ENCODE measurements at regions not wholly inside any gene's neighbourhood (a gene's known extent, or its start where the extent isn't known, plus 50 kb on each side); places are given as distances from the start of the nearest gene placed in this dataset.

DNA sequence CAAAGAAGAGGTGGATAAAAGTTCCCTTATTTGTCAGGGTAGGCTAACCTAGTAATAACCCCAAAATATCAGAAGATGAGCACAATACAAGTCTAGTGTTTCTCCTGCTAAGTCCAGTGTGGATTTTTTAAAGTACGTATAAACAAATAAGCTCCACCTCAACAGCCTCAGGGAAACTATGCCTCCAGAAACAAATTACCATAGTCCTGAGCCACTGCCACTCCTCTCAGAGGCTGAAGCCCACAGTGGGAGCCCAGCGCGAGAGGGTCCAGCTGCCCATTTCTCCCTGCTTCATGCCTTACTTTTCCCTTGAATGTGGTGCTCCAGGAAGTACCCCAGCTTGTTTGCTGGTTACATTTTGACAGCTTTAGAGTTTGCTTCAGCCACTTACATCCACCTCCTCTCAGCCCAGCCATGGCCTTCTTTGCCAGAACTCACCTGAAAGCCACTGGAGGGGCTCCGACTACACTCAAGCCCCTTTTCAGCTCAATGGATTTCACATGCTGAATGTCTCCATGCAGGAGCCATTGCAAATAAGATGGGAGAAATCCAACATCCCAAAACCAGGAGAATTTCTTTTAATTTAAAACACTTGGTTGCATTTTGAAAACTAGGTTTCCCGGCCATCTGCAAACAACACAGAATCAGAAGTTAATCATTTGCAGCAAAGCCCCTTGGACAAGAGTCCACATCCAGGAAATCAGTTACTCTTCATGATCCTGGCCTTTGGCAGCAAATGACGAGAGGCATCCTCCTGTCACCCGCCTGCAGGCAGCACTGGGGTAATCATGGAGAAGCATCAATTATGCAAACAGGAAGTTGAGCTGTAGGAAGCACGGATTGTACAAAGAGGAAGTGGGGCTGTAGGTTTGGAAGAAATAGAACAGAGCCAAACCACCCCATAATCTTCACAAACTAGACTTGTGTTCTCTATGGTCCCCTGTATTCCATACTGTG is 138.1 kb downstream of the HERPUD2 start:
- no peak overlapping the region for H3K4me3 ChIP-seq (ENCODE audit: low read depth, low read length)
- TF ChIP-seq, protein P1, sequence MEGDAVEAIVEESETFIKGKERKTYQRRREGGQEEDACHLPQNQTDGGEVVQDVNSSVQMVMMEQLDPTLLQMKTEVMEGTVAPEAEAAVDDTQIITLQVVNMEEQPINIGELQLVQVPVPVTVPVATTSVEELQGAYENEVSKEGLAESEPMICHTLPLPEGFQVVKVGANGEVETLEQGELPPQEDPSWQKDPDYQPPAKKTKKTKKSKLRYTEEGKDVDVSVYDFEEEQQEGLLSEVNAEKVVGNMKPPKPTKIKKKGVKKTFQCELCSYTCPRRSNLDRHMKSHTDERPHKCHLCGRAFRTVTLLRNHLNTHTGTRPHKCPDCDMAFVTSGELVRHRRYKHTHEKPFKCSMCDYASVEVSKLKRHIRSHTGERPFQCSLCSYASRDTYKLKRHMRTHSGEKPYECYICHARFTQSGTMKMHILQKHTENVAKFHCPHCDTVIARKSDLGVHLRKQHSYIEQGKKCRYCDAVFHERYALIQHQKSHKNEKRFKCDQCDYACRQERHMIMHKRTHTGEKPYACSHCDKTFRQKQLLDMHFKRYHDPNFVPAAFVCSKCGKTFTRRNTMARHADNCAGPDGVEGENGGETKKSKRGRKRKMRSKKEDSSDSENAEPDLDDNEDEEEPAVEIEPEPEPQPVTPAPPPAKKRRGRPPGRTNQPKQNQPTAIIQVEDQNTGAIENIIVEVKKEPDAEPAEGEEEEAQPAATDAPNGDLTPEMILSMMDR (IDR thresholded peaks at IDR 0.05; ENCODE audit: insufficient read depth, low read length) = no peak
- DNase-seq (ENCODE audit: low read depth) = no peak

DNA sequence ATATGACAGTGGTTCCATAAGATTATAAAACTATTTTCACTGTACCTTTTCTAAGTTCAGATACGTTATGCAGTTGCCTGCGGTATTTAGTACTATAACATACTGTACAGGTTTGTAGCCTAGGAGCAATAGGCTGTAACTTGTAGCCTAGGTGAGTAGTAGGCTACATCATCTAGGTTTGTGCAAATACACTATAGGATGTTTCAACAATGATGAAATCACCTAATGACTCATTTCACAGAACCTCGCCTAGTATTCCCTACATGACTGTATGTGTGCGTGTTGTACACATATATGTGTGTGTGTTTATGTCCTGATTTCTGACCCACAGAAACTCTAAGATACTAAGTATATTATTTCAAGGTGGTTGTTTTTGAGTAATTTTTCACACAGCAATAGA is 139.0 kb downstream of the HERPUD2 start:
- no peak overlapping the region for H3K4me3 ChIP-seq (ENCODE audit: low read depth, low read length)
- no peak for DNase-seq (ENCODE audit: low read depth)
- TF ChIP-seq, protein P1 (IDR thresholded peaks at IDR 0.05; ENCODE audit: insufficient read depth, low read length) = no peak

DNA sequence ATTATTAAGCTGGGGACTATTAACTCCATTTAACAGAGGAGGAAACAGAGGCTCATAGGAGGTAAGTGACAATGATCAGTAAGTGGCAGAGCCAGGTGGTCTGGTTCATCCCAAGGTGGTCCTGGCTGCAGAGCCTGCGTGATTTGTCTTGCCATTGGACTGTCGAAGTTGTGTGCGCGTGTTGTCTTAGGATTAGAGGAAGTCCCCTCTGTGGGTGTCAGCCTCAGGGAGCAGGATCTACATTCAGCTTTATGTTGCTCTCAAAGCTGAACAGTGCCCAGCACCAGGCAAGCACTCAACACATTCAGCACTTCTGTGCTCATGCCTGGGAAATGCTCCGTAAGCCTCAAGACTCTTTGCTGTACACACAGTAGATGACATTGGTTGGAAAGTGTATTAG is 139.5 kb downstream of the HERPUD2 start:
- TF ChIP-seq, protein P1 (IDR thresholded peaks at IDR 0.05; ENCODE audit: insufficient read depth, low read length) = no peak
- DNase-seq (ENCODE audit: low read depth) = no peak
- no peak overlapping the region for H3K4me3 ChIP-seq (ENCODE audit: low read depth, low read length)

DNA sequence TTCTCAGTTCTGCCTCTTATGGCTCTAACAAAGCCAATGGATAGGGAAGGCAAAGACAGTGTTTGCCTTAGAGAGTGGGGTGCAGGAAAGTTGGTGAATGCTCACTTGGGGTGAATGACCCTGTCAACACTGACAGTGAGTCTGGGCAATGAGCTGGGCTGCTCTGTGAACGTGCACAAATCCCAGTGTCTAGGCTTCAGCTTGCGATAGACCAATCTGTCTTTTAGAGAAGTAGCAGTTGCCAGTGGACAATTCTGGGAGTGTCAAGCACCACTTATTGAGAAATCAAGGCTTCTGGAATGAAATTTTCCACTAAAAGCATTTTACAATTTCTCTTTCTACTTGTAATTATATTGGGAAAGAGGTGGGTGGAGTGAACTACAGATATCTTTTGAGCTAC is 141.4 kb downstream of the HERPUD2 start:
- TF ChIP-seq, protein P1 (IDR thresholded peaks at IDR 0.05; ENCODE audit: insufficient read depth, low read length) = no peak
- no peak overlapping the region for H3K4me3 ChIP-seq (ENCODE audit: low read depth, low read length)
- DNase-seq (ENCODE audit: low read depth) = no peak

DNA sequence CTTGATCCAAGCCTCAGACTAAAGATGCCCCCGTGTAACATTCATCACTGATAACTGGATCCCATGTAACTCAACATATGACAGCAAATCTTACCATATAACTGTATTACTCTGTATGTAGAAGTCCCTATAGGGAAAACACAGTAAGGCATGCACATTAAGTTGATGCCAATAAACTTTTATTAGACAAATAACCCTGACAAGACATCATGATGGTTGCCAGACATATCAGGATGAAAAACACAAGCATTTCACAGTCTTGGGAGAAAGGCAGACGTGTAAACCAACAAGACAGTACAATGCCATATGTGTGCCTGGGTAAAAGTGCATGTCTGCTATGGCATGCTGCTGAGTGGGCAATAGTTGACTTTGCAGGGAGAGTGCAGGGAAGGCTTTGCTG is 142.2 kb downstream of the HERPUD2 start:
- DNase-seq (ENCODE audit: low read depth) = no peak
- TF ChIP-seq, protein P1 (IDR thresholded peaks at IDR 0.05; ENCODE audit: insufficient read depth, low read length) = no peak
- no peak overlapping the region for H3K4me3 ChIP-seq (ENCODE audit: low read depth, low read length)

DNA sequence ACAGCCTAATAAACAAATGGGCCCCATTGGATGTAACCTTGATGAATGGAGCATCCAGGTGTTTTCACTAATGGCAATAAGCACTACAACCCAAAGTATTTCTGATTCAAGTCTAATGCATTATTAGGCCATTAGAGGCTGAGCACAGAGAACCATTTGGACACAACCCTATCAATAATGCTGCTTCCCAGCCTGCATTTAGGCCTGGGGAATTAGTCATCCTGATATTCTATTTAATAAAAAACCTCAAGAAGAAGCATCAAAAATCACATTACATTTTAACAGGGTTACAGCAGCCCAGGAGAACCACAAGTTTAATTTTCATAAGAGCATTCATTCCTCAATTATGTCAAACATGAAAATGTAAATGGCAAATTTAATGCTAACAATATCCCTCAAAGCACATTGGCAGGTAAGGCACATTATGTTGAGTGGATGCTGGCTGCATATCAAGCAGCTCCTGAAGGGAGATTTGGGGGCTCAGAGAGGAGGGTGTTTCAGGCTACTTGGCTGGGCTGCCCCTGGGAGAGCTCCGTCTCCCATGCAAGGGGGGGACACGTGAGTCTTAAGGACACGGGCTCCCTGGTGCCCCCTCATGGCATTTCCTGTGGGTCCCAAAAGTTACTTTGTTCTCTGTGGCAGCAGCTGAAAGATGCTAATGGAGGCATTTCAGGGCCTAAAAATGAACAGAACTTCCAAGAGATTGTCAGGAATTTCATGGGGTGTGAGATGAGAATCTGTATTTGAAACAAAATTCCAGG is 143.4 kb downstream of the HERPUD2 start:
- DNase-seq (ENCODE audit: low read depth) = no peak
- TF ChIP-seq, protein P1 (IDR thresholded peaks at IDR 0.05; ENCODE audit: insufficient read depth, low read length) = no peak
- no peak overlapping the region for H3K4me3 ChIP-seq (ENCODE audit: low read depth, low read length)
